GM19397 (cell line): ENCODE measurements at regions not wholly inside any gene's neighbourhood (a gene's known extent, or its start where the extent isn't known, plus 50 kb on each side); places are given as distances from the start of the nearest gene placed in this dataset.

ENCODE experiments used
- ATAC-seq: cut with Tn5 transposase; IDR thresholded peaks from one replicate; pipeline ENCODE4 v1.9.1; 2021; ENCODE audit warnings: mild to moderate bottlenecking, moderate library complexity; ENCODE audit not compliant: unreplicated experiment

GRCh38 chr1:94734963-94735901 lies 84.9 kb upstream of the SLC44A3 start:
- ATAC-seq, result no peak

- no peak for ATAC-seq
These were observed 88.3 kb upstream of the SLC44A3 start for GRCh38 chr1:94731891-94732290.

- no peak for ATAC-seq
These were observed 89.7 kb upstream of the SLC44A3 start for GRCh38 chr1:94730450-94730849.

GRCh38 chr1:94729267-94729666 lies 90.9 kb upstream of the SLC44A3 start:
- ATAC-seq, result no peak

GRCh38 chr1:94727846-94728715 lies 92.1 kb upstream of the SLC44A3 start:
- ATAC-seq, result no peak

GRCh38 chr1:94726981-94727685 lies 93.0 kb upstream of the SLC44A3 start:
- ATAC-seq, result no peak

GRCh38 chr1:94725566-94725965 lies 94.6 kb upstream of the SLC44A3 start:
- no peak for ATAC-seq

- ATAC-seq, result no peak
These were observed 96.3 kb upstream of the SLC44A3 start for GRCh38 chr1:94723894-94724293.

GRCh38 chr1:94723463-94723862 lies 96.7 kb upstream of the SLC44A3 start:
- ATAC-seq, result no peak

- no peak for ATAC-seq
These were observed 98.0 kb upstream of the SLC44A3 start for GRCh38 chr1:94722181-94722580.

GRCh38 chr1:94721240-94721639 lies 98.9 kb upstream of the SLC44A3 start:
- peak; percentile 43 for ATAC-seq

GRCh38 chr1:94719926-94720793 lies 100.0 kb upstream of the SLC44A3 start:
- peak; percentile 99 for ATAC-seq

- ATAC-seq, result no peak
These were observed 103.2 kb upstream of the SLC44A3 start for GRCh38 chr1:94716965-94717364.

- no peak for ATAC-seq
These were observed 104.8 kb upstream of the SLC44A3 start for GRCh38 chr1:94715321-94715720.

GRCh38 chr1:94714552-94714951 lies 105.6 kb upstream of the SLC44A3 start:
- ATAC-seq, result no peak

- no peak for ATAC-seq
These were observed 106.0 kb upstream of the SLC44A3 start for GRCh38 chr1:94714152-94714551.

GRCh38 chr1:94713472-94714141 lies 106.5 kb upstream of the SLC44A3 start:
- peak; percentile 65 for ATAC-seq

GRCh38 chr1:94709891-94710581 lies 110.1 kb upstream of the SLC44A3 start:
- no peak for ATAC-seq

GRCh38 chr1:94708811-94709210 lies 111.3 kb upstream of the SLC44A3 start:
- no peak for ATAC-seq
